ENCODE measurements at regions not wholly inside any gene's neighbourhood (a gene's known extent, or its start where the extent isn't known, plus 50 kb on each side); places are given as distances from the start of the nearest gene placed in this dataset.

DNA sequence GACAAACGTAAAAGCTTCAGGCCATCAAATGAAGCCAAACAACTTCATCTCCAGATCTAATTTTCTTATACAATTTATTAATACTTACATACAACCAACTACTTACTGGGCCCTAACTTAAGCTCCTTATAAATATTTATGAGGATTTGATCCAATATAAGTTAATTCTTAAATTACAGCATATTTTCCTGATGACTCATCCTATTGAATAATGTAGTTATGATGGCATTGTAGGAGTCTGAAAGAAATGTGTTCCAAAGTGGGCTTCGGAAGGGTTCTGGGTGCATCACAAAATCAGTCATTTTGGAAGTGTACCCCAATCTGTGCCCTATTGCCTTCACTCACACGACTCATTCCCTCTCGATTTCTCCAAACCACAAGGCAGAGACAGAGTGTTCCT lies 455.1 kb upstream of the CTSO start:
- no peak for TF ChIP-seq POLR2A (IDR thresholded peaks at IDR 0.05)
- no peak for TF ChIP-seq CTCF (IDR thresholded peaks at IDR 0.05)
